HL-60 (cell line): ENCODE measurements at regions not wholly inside any gene's neighbourhood (a gene's known extent, or its start where the extent isn't known, plus 50 kb on each side); places are given as distances from the start of the nearest gene placed in this dataset.

Source experiments
- GABPA ChIP-seq: IDR thresholded peaks from 2 replicates; pipeline ENCODE4 v1.6.1; 2012; ENCODE audit warnings: low read depth
- POLR2AphosphoS5 ChIP-seq: IDR thresholded peaks from 2 replicates; pipeline ENCODE4 v1.6.1; 2012; ENCODE audit warnings: low read depth
- SPI1 ChIP-seq: IDR thresholded peaks from 2 replicates; pipeline ENCODE4 v1.6.1; 2012; ENCODE audit warnings: low read depth, mild to moderate bottlenecking, borderline replicate concordance
- TF ChIP-seq, protein P1 (sequence below): IDR thresholded peaks from one replicate; pipeline ENCODE4 v1.5.1; 2011; ENCODE audit warnings: low read length, control low read depth, inconsistent platforms; ENCODE audit not compliant: insufficient read depth

GRCh38 chr10:21042536-21042935, 145.4 kb upstream of the NEBL start:
- TF ChIP-seq, protein P1, sequence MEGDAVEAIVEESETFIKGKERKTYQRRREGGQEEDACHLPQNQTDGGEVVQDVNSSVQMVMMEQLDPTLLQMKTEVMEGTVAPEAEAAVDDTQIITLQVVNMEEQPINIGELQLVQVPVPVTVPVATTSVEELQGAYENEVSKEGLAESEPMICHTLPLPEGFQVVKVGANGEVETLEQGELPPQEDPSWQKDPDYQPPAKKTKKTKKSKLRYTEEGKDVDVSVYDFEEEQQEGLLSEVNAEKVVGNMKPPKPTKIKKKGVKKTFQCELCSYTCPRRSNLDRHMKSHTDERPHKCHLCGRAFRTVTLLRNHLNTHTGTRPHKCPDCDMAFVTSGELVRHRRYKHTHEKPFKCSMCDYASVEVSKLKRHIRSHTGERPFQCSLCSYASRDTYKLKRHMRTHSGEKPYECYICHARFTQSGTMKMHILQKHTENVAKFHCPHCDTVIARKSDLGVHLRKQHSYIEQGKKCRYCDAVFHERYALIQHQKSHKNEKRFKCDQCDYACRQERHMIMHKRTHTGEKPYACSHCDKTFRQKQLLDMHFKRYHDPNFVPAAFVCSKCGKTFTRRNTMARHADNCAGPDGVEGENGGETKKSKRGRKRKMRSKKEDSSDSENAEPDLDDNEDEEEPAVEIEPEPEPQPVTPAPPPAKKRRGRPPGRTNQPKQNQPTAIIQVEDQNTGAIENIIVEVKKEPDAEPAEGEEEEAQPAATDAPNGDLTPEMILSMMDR: no peak
- no peak for TF ChIP-seq POLR2AphosphoS5
- TF ChIP-seq SPI1: no peak
- no peak for TF ChIP-seq GABPA
